AML-193 (cell line): ENCODE measurements at regions not wholly inside any gene's neighbourhood (a gene's known extent, or its start where the extent isn't known, plus 50 kb on each side); places are given as distances from the start of the nearest gene placed in this dataset.
A peak's percentile ranks its signal among the peaks of the same experiment; 100 is the strongest.
"Not testable (repeated sequence)": the region's sequence is repeated elsewhere in the genome, so short reads cannot be mapped to it uniquely, and the experiment has no call there.

Source experiments
- DNase-seq, 2 experiments: peaks; one replicate each; lab custom pipeline; 2025; lab: John Stamatoyannopoulos, UW

DNA sequence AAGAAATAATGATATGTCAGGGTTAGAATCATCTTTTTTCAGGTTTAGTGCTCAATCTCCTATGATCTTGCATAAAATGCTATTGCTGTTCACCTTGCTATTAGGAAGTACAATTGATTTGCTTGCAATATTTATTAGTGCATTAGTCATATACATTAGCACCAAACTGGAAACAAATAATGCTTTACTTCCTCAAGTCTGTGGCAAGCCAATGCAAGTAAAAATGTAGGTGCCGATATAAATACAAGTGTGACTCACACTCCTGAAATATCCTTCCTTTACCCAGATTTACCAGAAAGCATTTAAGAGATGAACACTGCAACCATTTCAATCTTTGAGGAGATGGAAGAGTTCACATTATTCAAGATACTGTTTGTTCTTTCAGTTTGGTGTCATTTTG lies 1487.7 kb upstream of the ADGRL3 start:
- DNase-seq: no peak

DNA sequence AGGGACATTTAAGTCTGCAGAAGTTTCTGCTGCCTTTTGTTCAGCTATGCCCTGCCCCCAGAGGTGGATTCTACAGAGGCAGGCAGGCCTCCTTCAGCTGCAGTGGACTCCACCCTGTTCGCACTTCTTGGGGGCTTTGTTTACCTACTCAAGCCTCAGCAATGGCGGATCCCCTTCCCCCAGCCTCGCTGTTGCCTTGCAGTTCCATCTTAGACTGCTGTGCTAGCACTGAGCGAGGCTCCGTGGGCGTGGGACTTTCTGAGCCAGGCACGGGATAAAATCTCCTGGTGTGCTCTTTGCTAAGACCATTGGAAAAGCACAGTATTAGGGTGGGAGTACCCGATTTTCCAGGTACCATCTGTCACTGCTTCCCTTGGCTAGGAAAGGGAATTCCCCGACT lies 1475.8 kb upstream of the ADGRL3 start:
- not testable (repeated sequence) for DNase-seq

DNA sequence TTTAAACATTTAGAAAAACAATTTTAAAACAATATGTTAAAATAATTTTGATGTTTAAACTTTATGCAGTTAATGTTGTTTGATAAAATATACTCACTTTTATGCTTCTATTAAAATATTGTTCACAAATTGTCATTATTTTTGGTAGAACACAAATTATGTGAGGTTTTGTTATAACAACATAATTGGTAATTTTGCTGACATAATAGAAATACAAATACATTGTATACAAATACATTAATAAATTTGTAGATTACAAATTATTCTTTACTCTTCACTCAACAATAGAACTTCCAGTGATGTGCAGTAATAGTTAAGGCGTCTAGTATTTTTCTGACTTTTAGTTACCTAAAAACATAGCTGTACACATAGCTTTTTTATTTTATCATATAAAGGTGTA lies 1472.4 kb upstream of the ADGRL3 start:
- DNase-seq: no peak

DNA sequence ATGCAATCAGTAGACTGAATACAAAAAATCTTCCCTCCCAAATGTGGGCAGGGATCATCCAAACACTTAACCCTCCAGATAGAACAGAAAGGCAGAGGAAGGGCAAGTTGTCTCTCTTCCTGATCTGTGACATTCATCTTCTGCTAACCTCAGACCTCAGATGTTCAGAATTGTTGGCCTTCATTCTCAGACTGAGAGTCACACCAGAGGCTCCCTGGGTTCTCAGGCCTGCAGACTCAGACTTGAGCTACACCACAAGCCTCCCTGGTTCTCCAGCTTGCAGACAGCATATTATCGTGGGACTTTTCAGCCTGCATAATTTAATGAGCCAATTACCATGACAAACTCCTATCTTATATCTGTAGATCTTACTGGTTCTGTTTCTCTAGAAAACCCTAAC lies 1471.6 kb upstream of the ADGRL3 start:
- no peak for DNase-seq

DNA sequence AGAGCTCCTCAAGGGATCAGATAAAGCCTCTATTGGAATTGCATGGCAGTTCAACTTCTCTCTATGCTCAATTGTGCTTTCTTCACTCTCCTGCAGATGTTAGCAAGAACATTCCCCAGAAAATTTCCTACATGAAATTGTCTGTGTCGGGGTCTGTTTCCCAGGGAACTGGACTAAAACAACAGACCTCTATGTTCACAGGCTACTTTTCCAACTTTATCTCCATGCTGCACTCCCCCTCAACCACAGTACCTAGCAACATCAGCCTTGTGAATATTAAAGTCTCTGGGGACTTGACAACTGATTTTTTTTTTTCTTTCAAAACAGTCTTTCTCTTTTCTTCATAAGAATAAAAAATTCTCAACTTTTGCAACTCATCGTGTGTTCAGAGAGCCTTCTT lies 1470.8 kb upstream of the ADGRL3 start:
- DNase-seq: no peak

DNA sequence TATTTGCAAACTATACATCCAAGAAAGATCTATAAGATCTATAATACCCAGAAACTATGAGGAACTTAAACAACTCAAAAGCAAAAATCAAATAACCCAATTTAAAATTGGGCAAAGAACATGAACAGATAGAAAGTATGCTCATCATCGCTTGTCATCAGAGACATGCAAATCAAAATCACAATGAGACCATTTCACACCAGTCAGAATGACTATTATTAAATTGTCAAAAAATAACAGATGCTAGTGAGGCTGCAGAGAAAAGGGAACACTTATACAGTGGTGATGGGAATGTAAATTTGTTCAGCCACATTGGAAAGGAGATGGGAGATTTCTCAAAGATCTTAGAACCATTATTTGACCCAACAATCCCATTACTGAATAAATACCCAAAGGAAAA lies 1451.7 kb upstream of the ADGRL3 start:
- no peak for DNase-seq

DNA sequence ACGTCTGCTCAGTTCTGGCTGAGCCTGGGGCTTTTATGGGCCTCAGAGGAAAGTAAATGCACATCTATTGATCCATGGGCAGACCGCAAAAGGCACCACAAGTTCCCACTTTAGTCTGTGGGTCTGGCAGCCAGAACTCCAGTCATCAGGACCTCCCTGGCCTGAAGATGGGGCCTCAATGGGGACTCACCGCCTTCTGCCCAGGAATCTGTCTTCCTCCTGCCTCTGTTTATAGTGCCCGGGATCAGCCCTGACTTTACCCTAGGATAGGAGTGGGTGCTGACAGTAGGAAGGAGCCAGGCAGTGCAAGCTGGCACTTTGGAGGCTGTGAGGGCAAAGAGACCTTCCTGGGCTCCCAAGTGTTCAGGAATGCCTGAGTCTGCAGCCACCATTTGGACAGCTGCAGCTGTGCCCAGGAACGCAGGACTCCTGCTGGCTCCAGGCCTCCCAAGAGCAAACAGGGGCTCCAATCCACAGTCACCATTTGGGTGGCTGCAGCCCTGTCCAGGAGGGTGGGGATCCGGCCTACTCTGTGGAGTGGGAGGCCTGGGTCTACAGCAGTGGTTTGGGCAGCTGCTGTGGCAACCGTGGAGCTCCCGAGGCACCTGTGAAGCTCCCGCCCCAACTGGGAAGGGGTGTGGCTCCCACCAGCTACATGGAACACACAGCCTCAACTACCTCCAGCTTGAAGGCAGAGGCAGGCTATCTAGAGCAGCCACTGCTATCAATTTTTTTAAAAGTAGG lies 1440.9 kb upstream of the ADGRL3 start:
- DNase-seq: no peak

DNA sequence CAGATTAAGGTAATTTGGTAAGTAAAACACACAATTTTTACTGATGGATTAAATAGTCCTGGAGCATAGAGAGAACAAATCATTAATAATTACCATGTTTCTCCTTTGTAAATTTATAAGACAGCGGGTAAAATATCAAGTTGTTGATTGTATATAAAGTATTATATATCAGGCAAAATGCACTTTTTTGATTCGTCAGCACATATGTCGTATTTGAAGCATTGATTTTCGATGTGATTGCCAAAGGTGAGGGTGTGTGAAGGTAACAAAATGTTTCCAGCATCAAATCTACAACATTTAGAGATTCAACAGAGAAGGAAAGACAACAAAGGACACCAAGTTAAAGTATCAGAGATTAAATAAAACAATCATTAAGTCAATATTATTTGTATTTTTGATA lies 1437.8 kb upstream of the ADGRL3 start:
- DNase-seq: no peak

DNA sequence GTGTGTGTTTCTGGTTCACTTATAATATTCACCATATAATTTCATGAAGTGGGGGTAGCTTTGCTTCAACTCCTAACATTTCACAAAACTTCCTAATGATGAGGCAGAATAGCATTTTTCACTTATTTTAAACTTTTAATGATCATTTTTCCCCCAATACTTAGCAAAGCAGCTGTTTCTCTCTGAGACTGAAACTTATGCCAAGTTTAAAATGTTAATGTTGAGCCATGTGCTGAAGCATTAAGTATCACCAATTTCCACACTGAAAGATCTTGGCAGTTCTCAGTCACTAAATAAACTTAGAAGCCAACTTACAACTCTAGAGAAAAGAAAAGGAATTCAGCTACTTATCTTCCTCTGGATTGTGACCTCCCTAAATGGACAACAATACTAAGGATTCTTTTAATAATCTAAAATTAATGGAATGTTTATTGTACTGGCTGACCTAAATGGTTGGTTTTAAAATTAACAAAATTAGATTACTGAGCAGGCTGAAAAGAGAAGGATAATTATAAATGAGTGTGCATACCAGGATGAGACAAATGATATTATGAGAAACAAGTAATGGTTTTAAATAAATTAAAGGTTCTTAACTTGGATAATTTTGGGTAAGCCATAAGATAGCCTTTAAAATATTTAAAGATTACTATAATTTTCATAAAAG lies 1429.4 kb upstream of the ADGRL3 start:
- DNase-seq: no peak

DNA sequence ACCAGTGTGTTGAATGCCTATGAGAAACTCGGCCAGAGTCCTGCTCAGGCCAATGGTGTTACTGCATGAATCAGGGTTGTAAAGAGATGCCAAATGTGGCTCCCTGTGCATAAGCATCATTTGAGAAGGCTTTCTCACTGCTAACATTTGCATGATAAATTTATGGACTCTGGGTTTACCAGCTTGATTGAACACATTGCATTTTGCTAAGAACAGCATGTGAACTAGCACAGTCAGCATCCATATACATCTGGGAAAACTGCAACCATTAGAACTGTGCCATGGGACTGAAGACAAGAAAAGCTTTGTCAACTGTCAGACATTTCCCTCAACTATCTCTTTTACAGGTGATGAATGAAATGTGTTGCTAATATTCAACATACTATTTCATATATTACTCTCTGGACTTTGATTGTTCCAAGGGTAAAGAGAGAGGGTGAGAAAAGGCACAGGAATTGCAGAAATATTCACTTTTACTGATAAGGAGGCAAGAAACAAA lies 1427.4 kb upstream of the ADGRL3 start:
- DNase-seq: no peak

DNA sequence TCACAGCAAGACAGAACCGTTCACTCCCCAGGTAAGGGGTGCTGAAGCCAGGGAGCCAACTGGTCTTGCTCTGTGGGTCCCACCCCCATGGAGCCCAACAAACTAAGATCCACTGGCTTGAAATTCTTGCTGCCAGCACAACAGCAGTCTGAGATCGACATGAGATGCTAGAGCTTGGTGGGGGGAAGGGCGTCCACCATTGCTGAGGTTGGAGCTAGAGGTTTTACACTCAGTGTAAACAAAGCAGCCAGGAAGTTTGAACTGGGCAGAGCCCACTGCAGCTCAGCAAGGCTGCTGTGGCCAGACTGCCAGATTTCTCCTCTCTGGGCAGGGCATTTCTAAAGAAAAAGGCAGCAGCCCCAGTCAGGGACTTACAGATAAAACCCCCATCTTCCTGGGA lies 1419.9 kb upstream of the ADGRL3 start:
- DNase-seq: not testable (repeated sequence)

DNA sequence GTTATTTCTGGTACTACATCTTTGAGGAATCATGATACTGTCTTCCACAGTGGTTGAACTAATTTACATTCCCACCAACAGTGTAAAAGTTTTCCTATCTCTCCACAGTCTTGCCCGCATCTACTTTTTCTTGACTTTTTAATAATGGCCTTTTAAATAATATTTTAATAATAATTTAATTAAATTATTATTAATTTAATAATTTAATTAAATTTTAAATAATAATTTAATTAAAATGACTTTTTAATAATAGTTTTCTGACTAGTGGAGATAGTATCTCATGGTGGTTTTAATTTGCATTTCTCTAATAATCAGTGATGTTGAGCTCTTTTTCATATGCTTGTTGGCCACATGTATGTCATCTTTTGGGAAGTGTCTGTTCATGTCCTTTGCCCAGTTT lies 1395.0 kb upstream of the ADGRL3 start:
- DNase-seq: no peak

DNA sequence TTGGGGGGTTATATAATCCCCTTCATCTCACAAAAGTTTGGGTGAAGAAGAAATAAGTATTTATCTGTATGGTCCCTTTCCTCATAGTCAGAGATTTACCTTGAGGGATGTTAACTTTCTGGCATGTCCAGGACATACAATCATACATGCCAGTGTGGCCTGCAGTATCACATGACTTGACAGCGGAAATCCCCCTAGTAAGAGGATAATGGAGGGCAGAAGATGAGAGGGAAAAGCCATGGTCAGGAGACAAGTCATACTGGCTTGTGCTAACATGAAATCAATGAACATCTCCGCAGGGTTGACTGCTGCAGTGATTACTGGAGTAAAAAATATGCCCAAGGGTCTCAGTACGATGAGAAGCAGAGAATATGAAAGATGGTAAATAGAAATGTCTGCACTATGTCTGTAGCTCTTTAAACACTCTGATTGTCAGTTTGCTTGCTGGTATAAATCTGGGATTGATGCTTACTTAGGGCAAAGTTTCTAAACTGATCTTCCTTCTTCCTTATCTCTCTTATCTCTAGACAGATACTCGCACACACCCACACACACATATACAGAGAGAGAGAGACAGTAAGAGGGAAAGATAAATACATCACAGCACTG lies 1385.6 kb upstream of the ADGRL3 start:
- DNase-seq: no peak

DNA sequence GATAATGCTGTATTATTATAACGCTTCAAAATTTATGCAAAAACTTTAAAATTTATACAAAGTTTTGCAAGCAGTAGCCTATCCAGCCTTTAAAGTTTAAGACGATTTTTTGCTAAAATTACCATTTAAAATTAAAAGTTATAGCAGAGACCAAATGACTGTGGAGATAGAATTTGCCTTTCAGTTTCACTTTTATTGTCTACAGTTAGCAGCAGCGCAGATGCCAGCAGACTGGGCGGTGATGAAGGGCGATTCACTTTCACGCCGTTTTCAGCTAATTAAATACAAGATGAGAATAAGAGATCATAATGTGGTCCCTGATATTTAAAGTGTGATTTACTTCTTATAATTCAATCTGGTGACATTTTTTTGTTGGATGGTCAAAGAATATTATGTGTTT lies 1381.5 kb upstream of the ADGRL3 start:
- DNase-seq: peak; percentile 1 to 6

DNA sequence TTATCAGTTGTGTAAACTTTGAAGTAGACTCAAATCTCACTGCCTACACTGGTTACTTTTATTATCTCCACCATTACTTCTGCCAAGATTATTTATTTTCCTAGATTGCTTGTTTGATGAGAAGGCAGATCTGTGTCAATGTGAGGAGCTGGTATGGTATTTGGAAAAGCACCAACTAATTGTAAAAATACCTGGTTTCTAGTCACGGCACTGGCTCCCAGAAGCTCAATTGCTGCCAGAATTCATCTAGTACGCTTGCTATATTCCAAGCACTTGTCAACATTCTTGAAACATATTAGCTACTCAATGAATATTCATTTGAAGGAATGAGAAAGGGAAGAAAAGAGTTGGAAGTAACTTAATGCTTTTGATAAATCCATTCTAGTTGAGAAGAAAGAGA lies 1376.8 kb upstream of the ADGRL3 start:
- no peak for DNase-seq

DNA sequence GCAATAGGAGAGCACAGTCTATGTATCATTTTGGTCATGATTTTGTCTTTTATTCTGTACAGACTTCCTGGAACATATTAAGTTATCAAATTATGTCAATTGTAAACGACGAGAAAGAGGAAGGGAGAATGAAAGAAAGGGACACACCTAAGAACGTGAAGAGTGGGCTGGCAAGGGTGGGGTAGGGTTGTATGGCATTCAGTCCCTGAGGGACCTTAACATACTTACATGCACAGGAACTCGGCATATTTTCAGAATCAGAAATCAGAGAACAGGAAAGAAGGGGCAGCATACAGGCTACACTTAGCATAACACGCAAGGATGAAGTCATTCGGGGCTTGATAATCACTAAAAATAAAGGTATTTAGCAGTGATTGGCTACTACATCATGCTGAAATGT lies 1375.0 kb upstream of the ADGRL3 start:
- DNase-seq: no peak

DNA sequence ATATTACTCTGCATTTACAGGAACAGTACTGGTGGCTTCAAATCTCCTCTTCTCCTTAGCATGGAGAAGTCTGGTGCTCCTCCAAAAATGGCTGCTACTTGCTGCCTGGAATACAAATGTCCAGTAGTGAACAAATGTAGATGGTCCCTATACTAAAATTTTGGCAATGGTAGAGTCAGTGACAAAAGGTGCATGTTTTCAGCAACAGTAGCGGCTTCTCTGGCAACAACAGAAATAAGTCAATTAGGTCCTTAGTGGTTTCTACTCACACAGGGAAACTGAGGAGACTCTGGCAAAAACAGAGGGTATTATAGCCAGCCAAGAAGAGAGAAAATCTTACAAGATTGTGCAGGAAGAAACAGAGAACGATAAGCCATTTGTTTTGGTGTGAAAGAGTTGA lies 1368.4 kb upstream of the ADGRL3 start:
- DNase-seq: no peak

DNA sequence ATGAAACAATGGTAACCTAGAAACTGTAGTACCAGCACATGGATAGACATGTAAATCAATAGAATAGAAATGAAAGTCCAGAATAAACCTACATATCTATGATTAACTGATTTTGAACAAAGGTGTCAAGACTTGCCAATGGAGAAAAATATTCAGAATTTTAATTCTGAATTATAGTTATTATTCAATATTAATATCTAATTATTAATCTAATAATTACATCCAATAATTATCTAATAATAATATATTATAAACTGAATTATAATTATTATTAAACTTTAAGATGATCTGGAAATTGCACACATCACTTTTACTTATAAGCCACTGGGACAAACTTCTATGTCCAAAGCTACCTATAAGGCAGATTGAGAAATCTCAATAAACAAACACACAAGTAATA lies 1365.2 kb upstream of the ADGRL3 start:
- DNase-seq: no peak

DNA sequence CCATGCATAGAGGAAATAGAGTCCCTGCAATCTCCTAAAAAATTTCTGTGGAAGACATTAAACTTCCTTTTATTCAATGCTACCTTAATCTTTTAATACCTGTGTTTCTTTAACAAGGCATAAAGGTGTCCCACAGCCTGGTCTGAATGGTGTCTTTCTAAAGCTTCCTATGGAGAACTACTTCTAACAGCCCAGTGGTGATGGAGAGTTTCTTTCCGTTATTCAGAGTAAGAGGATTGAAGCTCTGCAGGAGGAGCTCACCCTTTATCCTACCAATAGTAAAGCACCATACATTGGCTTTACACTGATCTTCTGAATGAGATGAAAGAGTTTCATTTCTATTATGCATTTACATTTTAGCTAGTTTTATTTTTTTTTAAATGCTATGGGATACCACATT lies 1362.4 kb upstream of the ADGRL3 start:
- DNase-seq: no peak

DNA sequence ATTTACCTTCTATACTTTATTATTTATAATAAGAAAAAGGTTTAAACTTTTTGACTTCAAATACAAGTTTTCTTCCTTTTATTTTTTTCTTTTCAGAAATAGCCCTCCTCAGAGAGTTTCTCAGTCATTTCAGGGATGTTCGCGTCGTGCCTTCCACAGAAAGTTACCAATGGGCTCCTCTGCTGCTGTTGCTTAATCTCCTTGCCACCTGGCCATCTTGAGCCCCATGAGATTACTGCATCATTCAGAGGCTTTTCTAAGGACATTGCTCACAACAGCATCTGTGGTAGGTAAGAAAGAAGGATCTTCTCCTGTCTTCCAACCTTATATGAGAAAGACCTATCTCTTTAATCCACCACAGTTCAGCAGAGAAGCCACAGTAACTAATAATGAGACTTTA lies 1361.9 kb upstream of the ADGRL3 start:
- no peak for DNase-seq

DNA sequence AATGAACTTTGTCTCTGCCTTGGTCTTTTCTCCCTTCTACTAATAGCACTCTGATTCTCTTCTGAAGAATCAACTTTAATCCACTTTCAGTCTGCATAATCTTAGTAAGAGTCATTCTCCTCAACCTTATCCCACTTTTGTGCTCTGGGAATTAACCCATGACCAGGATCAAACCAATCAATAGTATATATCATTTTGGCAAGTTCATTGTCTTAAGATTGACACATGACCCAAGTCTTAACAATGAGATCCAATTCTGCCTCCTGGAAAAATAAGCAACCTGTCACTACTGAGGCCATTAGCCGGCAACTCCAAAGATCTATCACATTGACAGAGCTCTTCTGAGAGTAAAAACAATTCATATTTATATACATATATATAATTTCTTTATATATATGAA lies 1358.4 kb upstream of the ADGRL3 start:
- no peak for DNase-seq

DNA sequence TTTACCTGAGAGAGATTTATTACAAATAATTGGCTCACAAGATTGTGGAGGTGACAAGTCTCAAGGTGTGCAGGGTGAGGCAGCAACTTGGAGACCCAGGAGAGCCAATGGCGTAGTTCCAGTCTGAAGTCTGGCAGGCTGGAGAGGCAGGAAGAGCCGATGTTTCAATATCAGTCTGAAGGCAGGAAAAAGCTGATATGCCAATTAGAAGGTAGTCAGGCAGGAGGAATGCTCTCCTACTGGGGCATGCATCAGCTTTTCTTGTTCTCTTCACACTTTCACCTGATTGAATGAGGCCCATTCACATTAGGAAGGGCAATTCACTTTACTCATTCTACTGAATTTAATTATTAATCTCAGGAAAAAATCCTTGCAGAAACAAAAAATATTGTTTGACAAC lies 1351.7 kb upstream of the ADGRL3 start:
- DNase-seq: no peak

DNA sequence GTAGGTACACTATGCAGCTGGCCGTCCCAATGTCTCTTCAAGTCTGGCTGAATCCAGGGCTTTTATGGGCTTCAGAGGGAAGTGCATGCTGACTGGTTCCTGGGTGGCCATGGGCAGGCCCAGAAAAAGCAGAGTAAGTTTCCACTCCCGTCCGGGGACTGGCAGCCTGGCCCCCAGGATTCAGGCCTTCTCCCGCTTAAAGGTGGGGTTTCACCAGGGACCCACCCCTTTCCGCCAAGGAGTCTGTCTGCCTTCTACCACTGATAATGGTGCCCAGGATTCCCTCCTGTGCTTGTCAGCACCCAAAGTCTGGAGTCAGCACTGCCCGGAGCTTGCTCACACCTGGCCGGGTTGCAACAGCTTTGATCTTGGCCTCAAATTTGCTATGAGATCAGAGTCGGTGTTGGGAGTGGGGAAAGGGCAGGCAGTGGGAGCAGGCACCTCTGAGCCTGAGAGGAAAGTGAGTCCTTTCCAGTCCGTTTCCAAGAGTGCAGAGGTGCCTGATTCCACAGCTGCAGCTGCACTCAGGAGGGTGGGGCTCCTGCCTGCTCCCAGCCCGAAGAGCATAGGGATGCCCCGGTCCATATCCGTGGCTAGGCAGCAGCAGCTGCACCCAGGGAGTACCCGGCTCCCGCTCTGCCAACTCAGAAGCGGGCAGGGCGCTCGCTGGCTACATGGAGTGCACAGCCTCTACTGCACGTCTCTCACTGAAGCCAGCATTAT lies 1344.3 kb upstream of the ADGRL3 start:
- DNase-seq: no peak
